Right renal cortex interstitium (tissue), 3 donors: ENCODE measurements at regions not wholly inside any gene's neighbourhood (a gene's known extent, or its start where the extent isn't known, plus 50 kb on each side); places are given as distances from the start of the nearest gene placed in this dataset.

Experiments used
- DNase-seq, 3 donors: peaks; one replicate each; pipeline ENCODE4 v3.0.0-alpha.2; 2013; ENCODE audit warnings: low read depth in 3 of 3, low spot score in 2 of 3

DNA sequence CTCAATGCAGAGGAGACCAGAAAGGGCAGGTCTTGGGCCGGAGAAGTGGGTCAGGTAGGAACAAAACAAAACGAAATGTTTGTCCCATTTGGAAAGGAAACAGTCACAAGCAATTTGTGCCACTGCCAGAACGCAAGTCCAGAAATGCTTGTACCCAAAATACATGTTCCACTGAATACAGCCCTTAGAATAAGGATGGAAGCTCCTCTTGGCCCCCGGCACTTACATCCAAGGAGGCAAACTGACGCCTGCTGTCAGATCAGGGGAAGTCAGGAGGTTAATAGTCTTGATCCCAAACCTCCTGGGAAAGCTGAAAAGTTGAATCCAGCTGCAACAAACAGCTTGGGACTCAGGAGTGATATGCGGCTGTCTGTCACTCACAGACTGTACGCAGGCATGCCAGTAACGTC is 75.9 kb upstream of the GALNT2 start:
- no peak for DNase-seq

DNA sequence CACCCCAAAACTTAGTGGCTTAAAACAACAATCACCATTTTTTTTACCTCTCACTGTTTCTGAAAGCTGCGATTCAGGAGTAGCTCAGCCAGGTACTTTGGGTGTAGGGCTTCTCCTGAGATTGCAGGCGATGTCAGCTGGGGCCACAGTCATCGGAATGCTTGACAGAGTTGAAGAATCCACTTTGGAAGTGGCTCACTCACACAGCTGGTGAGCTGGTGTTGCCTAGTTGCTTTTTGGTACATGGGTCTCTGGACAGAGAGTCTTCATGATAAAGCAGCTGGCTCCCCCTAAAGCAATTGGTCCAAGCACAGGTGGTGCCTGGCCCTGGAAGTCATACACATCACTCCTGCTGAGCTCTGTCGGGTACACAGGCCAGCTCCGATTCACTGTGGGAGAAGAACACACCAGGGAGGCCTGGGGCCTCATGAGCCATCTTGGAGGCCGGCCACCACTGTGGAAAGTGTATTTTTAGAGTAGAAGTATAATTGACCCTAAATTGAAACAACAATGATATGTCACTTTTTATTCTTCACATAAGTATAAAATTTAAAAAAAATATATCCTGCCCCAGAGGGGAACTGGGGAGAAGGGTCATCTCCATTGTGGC is 75.2 kb upstream of the GALNT2 start:
- no peak for DNase-seq

DNA sequence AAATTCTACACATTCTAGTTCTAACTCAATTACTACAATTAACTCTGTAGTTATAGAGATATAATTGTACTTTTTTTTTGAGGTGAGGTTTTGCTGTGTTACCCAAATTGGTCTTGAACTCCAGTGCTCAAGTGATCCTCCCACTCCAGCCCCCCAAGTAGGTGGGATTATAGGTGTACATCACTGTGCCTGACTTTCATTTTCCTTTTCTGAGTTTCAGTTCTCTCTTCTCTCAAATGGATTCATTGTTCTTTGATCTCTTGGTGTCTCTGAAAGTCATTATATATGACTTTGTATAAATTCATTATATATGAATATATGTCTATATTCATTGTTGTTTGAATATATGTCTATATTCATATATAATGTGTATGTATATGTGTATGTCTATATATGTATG is 74.0 kb upstream of the GALNT2 start:
- DNase-seq, result no peak

DNA sequence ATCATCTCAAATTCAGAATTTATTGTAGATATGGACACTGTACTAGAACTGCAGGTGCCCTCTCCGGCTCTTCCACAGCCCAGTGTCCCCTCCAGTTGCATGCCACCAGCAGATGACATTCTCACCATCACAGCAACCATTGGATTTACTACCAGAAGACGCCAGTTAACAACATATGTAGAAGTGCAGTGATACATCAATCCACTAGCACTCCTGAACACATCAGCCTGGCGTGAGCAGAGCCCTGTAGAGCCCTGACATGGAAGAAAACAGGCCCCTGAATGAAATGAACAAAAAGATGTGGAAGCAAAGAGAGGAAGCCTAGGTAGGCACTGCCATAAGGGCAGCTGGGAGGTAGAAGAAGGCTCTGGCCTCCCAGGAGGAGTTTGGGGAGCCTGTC is 73.1 kb upstream of the GALNT2 start:
- no peak for DNase-seq

DNA sequence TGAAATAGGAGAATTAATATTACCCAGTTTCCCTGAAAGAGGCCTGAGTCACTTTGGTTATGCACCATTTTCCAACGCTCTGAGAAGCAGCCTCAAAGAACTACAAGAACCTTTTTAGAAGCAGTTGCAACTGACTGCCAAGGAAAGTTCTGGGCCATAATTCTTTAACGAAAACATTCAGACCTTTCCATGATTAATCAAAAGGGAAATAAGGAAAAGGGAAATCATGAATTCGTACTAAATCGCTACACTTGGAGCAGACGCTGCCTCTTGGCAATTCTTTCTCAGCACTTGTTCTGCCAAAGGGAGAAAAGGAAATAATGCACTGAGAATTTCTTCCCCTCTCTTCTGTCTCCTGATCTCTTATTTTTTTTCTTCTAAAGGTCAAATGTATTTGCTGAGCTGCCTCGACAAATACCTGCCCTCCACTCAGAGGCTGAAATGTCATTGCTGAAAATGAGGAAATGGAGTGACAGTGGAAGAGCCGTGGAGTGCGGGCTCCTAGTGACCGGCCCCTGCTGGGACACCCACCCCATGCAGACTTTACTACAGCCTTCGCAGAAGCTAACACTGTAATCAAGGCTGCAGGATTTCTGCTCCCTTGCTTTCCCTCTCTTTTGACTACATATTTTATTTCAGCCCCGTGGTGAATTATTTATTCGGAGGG is 67.9 kb upstream of the GALNT2 start:
- no peak for DNase-seq

DNA sequence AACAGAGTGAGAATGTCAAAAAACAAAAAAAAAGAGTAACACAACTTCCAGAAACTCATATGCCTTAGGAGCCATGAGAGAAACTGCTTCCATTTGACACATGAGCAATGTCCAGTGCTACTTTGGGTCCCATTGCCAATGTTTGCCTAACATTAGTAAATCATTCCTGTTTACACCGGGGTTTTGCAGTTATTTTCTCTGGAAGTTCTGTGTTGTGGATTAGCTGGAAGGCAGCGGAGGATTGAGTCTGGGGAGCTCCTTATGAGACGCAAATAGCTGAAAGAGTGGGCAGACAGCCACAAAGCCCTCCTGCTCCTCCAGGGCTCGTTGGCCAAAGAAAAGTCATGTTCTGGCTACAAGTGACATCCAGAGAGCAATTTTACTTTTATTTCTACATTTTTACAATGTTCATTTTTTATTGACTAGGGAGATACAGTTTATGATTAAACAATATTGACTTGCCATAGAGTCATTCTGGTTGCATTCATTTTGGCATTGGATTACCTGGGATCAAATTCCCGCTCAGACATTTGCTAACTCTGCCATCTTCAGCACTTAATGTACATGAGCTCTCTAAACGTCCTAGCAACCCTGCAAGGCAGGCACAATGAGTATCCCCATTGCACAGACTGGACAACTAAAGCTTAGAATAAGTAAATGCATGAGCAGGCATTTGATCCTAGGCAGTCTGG is 66.4 kb upstream of the GALNT2 start:
- DNase-seq, result no peak

DNA sequence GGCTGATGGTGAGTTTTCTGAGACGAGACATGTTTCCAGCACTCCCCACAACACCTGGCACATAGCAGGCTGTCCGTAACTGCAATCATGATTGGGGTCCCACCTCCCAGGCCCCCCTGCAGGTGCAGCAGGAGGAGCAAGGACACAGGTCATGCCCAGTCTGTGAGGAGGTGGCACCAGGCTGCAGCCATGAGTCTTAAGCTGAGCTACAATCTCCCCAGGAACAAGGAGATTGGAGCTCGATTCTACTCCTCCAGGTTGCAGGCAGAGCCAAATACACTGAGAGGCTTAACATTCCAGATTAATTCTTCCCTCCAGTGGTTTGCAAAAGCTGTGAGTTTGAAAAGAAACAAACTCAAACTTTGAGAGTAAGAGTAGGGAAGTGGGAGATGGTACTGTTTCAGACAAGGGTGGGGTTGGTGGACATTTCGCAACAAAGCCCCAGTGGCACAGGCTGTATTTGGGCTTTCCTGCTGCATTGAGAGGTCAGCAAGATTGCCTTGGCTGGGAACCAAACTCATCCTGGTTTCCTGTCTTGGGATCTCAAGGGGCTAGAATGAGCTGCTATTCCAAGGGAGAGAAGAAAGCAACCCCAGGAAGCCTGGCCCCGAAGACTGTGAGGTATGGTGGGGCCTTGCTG is 64.8 kb upstream of the GALNT2 start:
- DNase-seq, result no peak

DNA sequence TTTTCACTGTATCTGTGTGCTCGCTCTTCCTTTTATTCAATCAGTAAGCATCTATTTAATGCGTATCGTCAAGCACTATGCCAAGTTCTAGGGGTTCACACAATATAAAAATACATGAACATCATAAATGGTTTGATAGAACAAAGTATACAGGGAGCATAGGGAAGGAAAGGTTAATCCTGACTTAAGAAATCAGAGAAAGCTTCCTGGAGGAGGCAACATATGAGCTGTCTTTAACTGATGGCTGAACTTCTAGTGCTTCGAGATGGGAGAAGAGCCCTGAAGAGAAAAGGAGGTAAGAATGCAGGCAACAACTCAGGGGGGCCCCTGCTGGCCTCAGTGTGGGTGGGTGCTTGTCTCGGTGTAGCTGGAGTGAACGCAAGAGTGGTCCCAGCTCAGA is 63.6 kb upstream of the GALNT2 start:
- DNase-seq, result no peak

DNA sequence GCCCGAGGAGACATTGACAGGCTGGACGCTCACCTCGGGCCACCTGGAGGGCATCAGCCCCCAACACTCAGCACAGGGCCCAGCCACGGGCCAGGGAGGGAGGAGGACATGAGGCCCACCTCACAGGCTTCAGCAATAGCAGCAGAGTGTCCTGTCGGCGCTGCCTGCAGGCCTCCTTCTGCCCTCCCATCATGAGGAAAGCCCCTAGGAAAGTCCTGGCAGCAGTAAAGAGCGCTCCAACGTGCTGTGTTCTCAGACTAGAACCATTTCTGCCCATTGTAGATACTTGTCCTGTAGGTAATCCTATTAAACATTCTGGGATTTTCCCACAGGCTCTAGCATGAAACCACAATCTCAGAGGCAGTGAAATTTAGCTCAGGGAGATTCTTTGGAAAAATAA is 62.0 kb upstream of the GALNT2 start:
- no peak for DNase-seq

DNA sequence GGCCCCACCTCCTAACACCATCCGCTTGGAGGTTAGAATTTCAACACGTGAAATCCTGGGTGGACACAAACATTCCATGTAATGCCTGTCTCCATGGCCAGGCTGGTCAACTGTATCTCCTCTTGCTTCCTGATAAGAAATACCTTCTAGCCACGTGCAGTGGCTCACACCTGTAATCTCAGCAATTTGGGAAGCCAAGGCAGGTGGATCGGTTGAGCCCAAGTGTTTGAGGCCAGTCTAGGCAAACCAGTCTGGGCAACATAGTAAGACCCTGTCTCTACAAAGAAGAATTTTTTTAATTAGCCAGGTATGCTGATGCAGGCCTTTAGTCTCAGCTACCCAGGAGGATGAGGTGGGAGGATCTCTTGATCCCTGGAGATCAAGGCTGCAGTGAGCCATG is 58.3 kb upstream of the GALNT2 start:
- DNase-seq, result no peak

DNA sequence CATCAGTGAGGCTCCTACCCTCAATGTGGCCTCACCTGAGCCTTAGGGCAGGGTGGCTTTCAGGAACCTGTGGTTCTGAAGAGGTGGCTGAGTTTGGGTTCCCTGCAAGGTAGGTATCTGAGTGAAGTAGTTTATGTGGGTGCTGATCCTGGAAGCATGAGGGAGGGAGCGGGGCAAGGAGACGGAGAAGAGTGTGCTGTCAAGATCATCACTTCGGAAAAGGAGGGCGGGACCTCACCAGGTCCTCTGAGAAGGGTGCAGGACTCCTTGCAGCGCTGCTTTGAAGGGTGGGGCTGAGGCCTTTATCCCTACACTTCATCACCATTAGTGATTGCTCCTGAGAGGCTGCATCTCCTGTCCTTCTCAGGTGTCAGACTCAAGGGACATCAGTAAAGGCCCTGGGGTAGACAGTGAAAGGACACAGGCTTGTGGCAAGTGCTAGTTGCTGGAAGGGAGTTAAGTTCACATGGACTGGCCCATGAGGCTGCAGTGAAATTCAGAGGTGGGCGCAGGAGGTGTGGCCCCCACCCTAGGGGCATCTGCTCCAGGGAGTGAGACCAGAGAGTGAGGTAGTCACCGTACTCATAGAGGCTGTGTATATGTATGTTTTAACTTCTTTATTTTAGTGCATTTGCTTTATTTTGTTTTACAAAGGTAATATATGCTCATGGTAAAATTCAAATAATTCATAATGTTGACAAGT is 57.3 kb upstream of the GALNT2 start:
- no peak for DNase-seq

DNA sequence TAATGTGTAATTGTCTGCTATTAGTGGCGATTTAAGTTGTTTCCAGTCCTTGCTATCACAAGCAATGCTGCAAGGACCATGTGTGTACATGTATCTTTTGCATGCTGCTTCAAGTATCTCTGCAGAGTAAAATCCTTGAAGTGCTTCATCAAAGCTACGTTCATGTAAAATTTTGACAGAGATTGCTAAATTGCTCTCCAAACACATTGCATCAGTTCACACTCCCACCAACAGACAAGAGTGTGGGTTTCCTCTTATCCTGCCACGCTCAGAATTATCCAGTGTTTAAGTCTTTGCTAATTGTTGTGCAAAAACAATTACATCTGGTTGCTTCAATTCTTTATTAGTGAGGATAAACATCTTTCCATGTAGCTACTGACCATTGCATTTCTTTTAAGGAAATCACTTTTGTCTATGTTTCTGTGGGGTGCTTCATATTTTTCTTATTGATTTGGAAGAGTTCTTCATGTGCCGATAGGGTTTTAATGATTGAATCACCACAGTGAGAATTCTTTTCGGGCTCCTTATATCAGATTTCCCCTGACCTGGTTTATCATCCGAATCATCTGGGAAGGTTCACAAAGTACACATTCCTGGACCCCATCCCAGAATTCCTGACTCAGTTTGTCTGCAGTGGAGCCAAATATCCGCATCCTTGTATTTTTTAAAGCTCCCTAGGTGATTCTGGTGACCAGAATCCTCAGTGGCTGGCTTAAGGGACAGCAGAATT is 56.3 kb upstream of the GALNT2 start:
- DNase-seq, result no peak

DNA sequence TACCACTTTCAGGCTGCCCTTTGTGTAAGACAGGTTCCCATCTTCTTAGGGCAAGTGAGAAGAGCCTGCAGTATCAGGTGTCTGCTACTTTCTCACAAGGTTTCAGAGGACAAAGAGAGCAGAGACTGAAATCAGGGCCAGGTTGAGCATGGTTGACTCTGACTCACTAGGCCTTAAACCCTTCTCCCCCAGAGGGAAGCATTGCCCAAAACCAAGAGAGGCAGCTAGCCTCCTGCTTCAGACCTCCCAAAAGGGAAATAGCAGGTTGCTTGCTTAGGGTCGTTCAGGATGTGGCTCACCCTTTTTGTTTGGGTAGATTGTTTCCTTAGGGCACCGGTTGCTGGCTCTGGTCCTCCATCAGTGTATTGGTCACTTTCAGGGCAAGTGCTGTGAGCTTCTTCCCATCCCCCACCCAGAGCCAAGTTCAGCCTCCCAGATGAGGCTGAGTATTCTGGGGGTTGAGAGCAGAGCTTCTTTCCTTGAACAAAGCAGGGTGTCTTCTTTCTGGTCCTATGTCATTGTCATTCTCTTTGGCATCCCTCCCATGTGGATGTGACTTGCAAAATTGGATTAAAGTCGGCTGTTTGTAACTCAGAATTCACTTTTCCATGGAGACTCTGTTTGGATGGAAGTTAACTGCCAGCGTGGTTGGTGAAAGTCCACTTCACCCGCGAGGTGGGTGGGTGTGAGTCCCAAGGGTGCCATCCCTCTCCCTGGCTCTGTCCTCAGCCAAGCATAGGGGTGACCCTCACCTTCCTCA is 55.5 kb upstream of the GALNT2 start:
- DNase-seq, result no peak

DNA sequence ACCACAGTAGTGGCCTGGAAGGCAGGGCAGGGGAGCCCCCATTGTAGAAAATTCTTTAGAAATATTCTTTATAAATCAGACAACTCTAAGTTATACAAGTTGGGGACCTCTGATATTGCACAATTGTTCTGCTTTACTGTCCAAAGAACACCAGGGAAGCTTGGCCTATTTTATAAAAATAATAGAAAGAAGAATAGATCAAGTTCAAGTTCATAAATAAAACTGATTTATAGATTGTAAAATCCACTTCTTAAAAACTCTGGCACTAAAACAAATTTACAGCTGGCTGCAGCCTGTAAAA is 55.0 kb upstream of the GALNT2 start:
- DNase-seq, result no peak

DNA sequence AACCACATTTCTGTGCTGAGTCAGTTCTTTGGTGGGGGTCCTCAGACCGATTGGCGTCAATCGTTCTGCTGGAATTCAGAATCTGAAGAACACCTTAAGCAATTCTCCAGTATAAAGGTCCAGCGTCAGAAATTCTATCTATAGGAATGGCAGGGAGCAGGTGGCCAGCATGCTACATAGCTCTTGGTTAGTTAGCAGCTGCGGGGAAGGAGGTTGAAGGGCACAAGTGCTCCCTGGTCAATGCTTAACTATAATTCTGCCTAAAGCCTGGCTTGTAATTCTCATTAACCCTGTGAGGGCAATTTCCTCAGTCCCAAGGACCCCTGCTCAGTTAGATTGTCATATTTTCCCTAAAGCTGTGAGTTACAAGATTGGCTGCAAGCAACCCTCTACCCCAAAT is 54.3 kb upstream of the GALNT2 start:
- DNase-seq, result no peak

DNA sequence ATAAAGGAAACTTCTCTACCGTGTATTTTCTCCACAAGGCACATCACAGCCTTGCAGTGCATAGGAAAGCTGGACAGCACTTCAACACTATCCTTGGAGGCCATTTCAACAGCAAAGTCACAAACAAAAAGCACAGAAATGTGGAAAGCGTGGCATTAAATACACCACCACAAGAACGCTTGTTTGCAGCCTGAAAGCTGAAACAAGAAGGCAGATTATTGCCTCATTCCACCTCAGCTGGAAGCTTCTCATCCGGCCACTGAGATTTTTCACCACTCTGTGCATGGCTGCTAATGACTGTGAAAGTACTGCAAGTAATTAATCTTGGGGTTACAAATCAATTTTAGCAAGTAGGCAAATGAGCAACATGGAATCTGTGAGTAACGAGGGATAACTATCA is 50.9 kb upstream of the GALNT2 start:
- DNase-seq, result no peak
